HepG2 (cell line): ENCODE measurements at regions not wholly inside any gene's neighbourhood (a gene's known extent, or its start where the extent isn't known, plus 50 kb on each side); places are given as distances from the start of the nearest gene placed in this dataset.

ENCODE experiments used
- CREB3 ChIP-seq: sonication (generic); formaldehyde crosslinking; IDR thresholded peaks from 2 replicates; pipeline ENCODE4 v1.5.0; 2020; ENCODE audit warnings: missing genetic modification reagents
- DMTF1 ChIP-seq: sonication (generic); formaldehyde crosslinking; IDR thresholded peaks from 2 replicates; pipeline ENCODE4 v1.4.0; 2020; ENCODE audit warnings: mild to moderate bottlenecking, missing genetic modification reagents
- DPF2 ChIP-seq: sonication (generic); formaldehyde crosslinking; IDR thresholded peaks from 2 replicates; pipeline ENCODE4 v1.4.0; 2020; ENCODE audit warnings: mild to moderate bottlenecking, low read depth, missing genetic modification reagents, borderline replicate concordance
- JUND ChIP-seq: sonication (generic); formaldehyde crosslinking; IDR thresholded peaks from 2 replicates; pipeline ENCODE4 v1.8.0; 2022; ENCODE audit warnings: mild to moderate bottlenecking, missing genetic modification reagents
- LCORL ChIP-seq, 2 experiments: fragments of 450-650 bp in 1 of 2; sonication (generic) in 1 of 2; formaldehyde crosslinking in 1 of 2; IDR thresholded peaks; 2 replicates each; pipeline versions ENCODE4 v1.5.0 to v1.6.1; 2017 to 2020; ENCODE audit warnings: antibody characterized with exemption in 1 of 2, missing genetic modification reagents in 1 of 2
- SMAD9 ChIP-seq: sonication (generic); formaldehyde crosslinking; IDR thresholded peaks from 2 replicates; pipeline ENCODE4 v1.5.1; 2020; ENCODE audit warnings: mild to moderate bottlenecking, missing genetic modification reagents
- SSRP1 ChIP-seq: IDR thresholded peaks from 2 replicates; pipeline ENCODE4 v1.6.1; 2016; ENCODE audit warnings: control low read depth
- TARDBP ChIP-seq: sonication (generic); formaldehyde crosslinking; IDR thresholded peaks from 2 replicates; pipeline ENCODE4 v1.8.0; 2022; ENCODE audit warnings: mild to moderate bottlenecking, missing genetic modification reagents
- ZBTB8A ChIP-seq: sonication (generic); formaldehyde crosslinking; IDR thresholded peaks from 2 replicates; pipeline ENCODE4 v1.4.0; 2020; ENCODE audit warnings: mild to moderate bottlenecking, low read depth, missing genetic modification reagents, borderline replicate concordance
- ZFP62 ChIP-seq: sonication (generic); formaldehyde crosslinking; IDR thresholded peaks from 2 replicates; pipeline ENCODE4 v1.4.0; 2020; ENCODE audit warnings: missing genetic modification reagents
- ZFYVE20 ChIP-seq: sonication (generic); formaldehyde crosslinking; IDR thresholded peaks from 2 replicates; pipeline ENCODE4 v1.8.0; 2023; ENCODE audit warnings: low read depth, mild to moderate bottlenecking, moderate library complexity, missing genetic modification reagents, borderline replicate concordance
- ZNF292 ChIP-seq: sonication (generic); formaldehyde crosslinking; IDR thresholded peaks from 2 replicates; pipeline ENCODE4 v1.8.1; 2022; ENCODE audit warnings: mild to moderate bottlenecking, low read depth, missing genetic modification reagents, borderline replicate concordance
- ZNF605 ChIP-seq: sonication (generic); formaldehyde crosslinking; IDR thresholded peaks from 2 replicates; pipeline ENCODE4 v1.8.0; 2022; ENCODE audit warnings: mild to moderate bottlenecking, missing genetic modification reagents
- ZZZ3 ChIP-seq: sonication (generic); formaldehyde crosslinking; IDR thresholded peaks from 2 replicates; pipeline ENCODE4 v1.4.0; 2020; ENCODE audit warnings: missing genetic modification reagents, mild to moderate bottlenecking, borderline replicate concordance
- TF ChIP-seq, protein P1 (sequence below): sonication (generic); formaldehyde crosslinking; IDR thresholded peaks from 2 replicates; pipeline ENCODE4 v1.4.0; 2020; ENCODE audit warnings: missing genetic modification reagents, borderline replicate concordance
- TF ChIP-seq, protein P2 (sequence below): sonication (generic); formaldehyde crosslinking; IDR thresholded peaks from 2 replicates; pipeline ENCODE4 v1.4.0; 2020; ENCODE audit warnings: missing genetic modification reagents, mild to moderate bottlenecking, borderline replicate concordance

- TF ChIP-seq, protein P1, sequence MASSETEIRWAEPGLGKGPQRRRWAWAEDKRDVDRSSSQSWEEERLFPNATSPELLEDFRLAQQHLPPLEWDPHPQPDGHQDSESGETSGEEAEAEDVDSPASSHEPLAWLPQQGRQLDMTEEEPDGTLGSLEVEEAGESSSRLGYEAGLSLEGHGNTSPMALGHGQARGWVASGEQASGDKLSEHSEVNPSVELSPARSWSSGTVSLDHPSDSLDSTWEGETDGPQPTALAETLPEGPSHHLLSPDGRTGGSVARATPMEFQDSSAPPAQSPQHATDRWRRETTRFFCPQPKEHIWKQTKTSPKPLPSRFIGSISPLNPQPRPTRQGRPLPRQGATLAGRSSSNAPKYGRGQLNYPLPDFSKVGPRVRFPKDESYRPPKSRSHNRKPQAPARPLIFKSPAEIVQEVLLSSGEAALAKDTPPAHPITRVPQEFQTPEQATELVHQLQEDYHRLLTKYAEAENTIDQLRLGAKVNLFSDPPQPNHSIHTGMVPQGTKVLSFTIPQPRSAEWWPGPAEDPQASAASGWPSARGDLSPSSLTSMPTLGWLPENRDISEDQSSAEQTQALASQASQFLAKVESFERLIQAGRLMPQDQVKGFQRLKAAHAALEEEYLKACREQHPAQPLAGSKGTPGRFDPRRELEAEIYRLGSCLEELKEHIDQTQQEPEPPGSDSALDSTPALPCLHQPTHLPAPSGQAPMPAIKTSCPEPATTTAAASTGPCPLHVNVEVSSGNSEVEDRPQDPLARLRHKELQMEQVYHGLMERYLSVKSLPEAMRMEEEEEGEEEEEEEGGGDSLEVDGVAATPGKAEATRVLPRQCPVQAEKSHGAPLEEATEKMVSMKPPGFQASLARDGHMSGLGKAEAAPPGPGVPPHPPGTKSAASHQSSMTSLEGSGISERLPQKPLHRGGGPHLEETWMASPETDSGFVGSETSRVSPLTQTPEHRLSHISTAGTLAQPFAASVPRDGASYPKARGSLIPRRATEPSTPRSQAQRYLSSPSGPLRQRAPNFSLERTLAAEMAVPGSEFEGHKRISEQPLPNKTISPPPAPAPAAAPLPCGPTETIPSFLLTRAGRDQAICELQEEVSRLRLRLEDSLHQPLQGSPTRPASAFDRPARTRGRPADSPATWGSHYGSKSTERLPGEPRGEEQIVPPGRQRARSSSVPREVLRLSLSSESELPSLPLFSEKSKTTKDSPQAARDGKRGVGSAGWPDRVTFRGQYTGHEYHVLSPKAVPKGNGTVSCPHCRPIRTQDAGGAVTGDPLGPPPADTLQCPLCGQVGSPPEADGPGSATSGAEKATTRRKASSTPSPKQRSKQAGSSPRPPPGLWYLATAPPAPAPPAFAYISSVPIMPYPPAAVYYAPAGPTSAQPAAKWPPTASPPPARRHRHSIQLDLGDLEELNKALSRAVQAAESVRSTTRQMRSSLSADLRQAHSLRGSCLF (CRISPR knock-in tag), result no peak
- TF ChIP-seq TARDBP (CRISPR knock-in tag), result peak; percentile 22; the same call in 1 of the 2 replicates
- no peak for TF ChIP-seq SMAD9 (CRISPR knock-in tag)
- no peak for TF ChIP-seq LCORL (IDR thresholded peaks at IDR 0.05)
- TF ChIP-seq LCORL (CRISPR knock-in tag; IDR thresholded peaks at IDR 0.05), result 0 out of 2 replicates have a peak, but pooled peaks have one; percentile 42
- no peak for TF ChIP-seq ZFP62
- no peak for TF ChIP-seq ZFYVE20
- TF ChIP-seq ZZZ3, result no peak
- no peak for TF ChIP-seq DPF2 (CRISPR knock-in tag)
- TF ChIP-seq SSRP1 (CRISPR knock-in tag), result no peak
- TF ChIP-seq ZNF605 (CRISPR knock-in tag), result no peak
- no peak for TF ChIP-seq CREB3
- no peak for TF ChIP-seq ZBTB8A (CRISPR knock-in tag)
- TF ChIP-seq, protein P2, sequence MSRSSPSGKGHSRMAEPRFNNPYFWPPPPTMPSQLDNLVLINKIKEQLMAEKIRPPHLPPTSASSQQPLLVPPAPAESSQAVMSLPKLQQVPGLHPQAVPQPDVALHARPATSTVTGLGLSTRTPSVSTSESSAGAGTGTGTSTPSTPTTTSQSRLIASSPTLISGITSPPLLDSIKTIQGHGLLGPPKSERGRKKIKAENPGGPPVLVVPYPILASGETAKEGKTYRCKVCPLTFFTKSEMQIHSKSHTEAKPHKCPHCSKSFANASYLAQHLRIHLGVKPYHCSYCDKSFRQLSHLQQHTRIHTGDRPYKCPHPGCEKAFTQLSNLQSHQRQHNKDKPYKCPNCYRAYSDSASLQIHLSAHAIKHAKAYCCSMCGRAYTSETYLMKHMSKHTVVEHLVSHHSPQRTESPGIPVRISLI (CRISPR knock-in tag), result peak; percentile 46; the same call in 1 of the 2 replicates
- TF ChIP-seq JUND (CRISPR knock-in tag), result no peak
- TF ChIP-seq ZNF292 (CRISPR knock-in tag), result no peak
- no peak for TF ChIP-seq DMTF1
Observed at GRCh38 chr2:74762789-74763188, 71.1 kb upstream of the HK2 start (continued).
